EL (cell line): ENCODE measurements at regions not wholly inside any gene's neighbourhood (a gene's known extent, or its start where the extent isn't known, plus 50 kb on each side); places are given as distances from the start of the nearest gene placed in this dataset.

ENCODE experiments used
- DNase-seq: peaks from one replicate; pipeline ENCODE4 v3.0.0-alpha.2; 2016

- no peak for DNase-seq
Observed at GRCh38 chr13:47100214-47100853, 203.5 kb upstream of the HTR2A start.

GRCh38 chr13:47094734-47095434 lies 198.0 kb upstream of the HTR2A start:
- DNase-seq = no peak

- no peak for DNase-seq
Observed at GRCh38 chr13:47092202-47092601, 195.3 kb upstream of the HTR2A start.

- peak; percentile 78 for DNase-seq
Observed at GRCh38 chr13:47087841-47088240, 191.0 kb upstream of the HTR2A start.

- DNase-seq = no peak
Observed at GRCh38 chr13:47087241-47087640, 190.4 kb upstream of the HTR2A start.

GRCh38 chr13:47085346-47085745 lies 188.5 kb upstream of the HTR2A start:
- DNase-seq = peak; percentile 51

- no peak for DNase-seq
Observed at GRCh38 chr13:47081850-47082249, 185.0 kb upstream of the HTR2A start.

GRCh38 chr13:47081246-47081645 lies 184.4 kb upstream of the HTR2A start:
- DNase-seq = no peak

GRCh38 chr13:47080621-47081020 lies 183.8 kb upstream of the HTR2A start:
- no peak for DNase-seq

- peak; percentile 22 for DNase-seq
Observed at GRCh38 chr13:47076500-47076899, 179.6 kb upstream of the HTR2A start.

- no peak for DNase-seq
Observed at GRCh38 chr13:47069133-47069532, 172.3 kb upstream of the HTR2A start.

- DNase-seq = no peak
Observed at GRCh38 chr13:47067306-47067705, 170.5 kb upstream of the HTR2A start.

GRCh38 chr13:47066226-47066625 lies 169.4 kb upstream of the HTR2A start:
- DNase-seq = no peak

GRCh38 chr13:47064381-47064780 lies 167.5 kb upstream of the HTR2A start:
- no peak for DNase-seq

GRCh38 chr13:47049276-47049989 lies 152.6 kb upstream of the HTR2A start:
- DNase-seq = no peak

- DNase-seq = no peak
Observed at GRCh38 chr13:47046706-47047105, 149.9 kb upstream of the HTR2A start.

GRCh38 chr13:47044842-47045241 lies 148.0 kb upstream of the HTR2A start:
- DNase-seq = no peak

GRCh38 chr13:47039106-47039505 lies 142.3 kb upstream of the HTR2A start:
- peak; percentile 79 for DNase-seq

GRCh38 chr13:47038188-47038587 lies 141.3 kb upstream of the HTR2A start:
- DNase-seq = peak; percentile 9

- DNase-seq = no peak
Observed at GRCh38 chr13:47036294-47037008, 139.6 kb upstream of the HTR2A start.

GRCh38 chr13:47033216-47033615 lies 136.4 kb upstream of the HTR2A start:
- DNase-seq = peak; percentile 59

GRCh38 chr13:47027780-47028437 lies 131.1 kb upstream of the HTR2A start:
- DNase-seq = no peak
